ENCODE measurements at regions not wholly inside any gene's neighbourhood (a gene's known extent, or its start where the extent isn't known, plus 50 kb on each side); places are given as distances from the start of the nearest gene placed in this dataset.

- H3K4me2 ChIP-seq (ENCODE audit: insufficient read depth, low read length): no peak overlapping the region
- H3K79me2 ChIP-seq (ENCODE audit: control insufficient read depth, insufficient read depth, low read length): no peaks in the 10 kb centered on the region
- no peak overlapping the region for H2AFZ ChIP-seq (ENCODE audit: low read depth, low read length)
- CTCF ChIA-PET: interaction anchor here (0.6 kb wide), 1 partner anchor 249 kb away, joined by 3 read pairs; no protein-coding TSS in a partner anchor
- no TSS peak for BruUV-seq (replicated peaks)
- no peaks in the 10 kb centered on the region for H3K36me3 ChIP-seq (ENCODE audit: control insufficient read depth in 2 of 2, extremely low read depth in 1 of 2, insufficient read depth in 2 of 2, low read length in 2 of 2)
- no peak for FAIRE-seq
- no peak overlapping the region for H3K4me3 ChIP-seq (replicated peaks in 1 of 3; ENCODE audit: insufficient read depth in 1 of 3, low read depth in 1 of 3, low read length in 3 of 3)
- no peaks in the 10 kb centered on the region for H3K4me1 ChIP-seq (ENCODE audit: control insufficient read depth, extremely low read depth, insufficient read depth, low read length)
- no peaks in the 10 kb centered on the region for H3K9me3 ChIP-seq (replicated peaks; ENCODE audit: control insufficient read depth, insufficient read depth, low read length)
- peaks cover 0 to 7% of the 10 kb centered on the region in 2 experiments for H3K27me3 ChIP-seq (ENCODE audit: control insufficient read depth in 2 of 2, insufficient read depth in 2 of 2, low read length in 2 of 2)
- TF ChIP-seq GATA2 (IDR thresholded peaks at IDR 0.05; ENCODE audit: insufficient read depth, insufficient read length, low read depth, low read length) (no peak), CTCF (IDR thresholded peaks at IDR 0.05; ENCODE audit: extremely low read depth in 1 of 2, insufficient read depth in 1 of 2, low read depth in 1 of 2, low read length in 2 of 2) (no peak), POLR2A (IDR thresholded peaks at IDR 0.05; ENCODE audit: low read depth, low read length) (no peak), MAX (IDR thresholded peaks at IDR 0.05; ENCODE audit: insufficient read depth, insufficient read length) (no peak), JUN (IDR thresholded peaks at IDR 0.05; ENCODE audit: borderline replicate concordance, insufficient read depth, insufficient read length, low read depth) (no peak), MYC (IDR thresholded peaks at IDR 0.05; ENCODE audit: low read depth, low read length) (no peak), POLR2AphosphoS5 (IDR thresholded peaks at IDR 0.05; ENCODE audit: insufficient read depth, low read depth, low read length) (no peak), EZH2 (IDR thresholded peaks at IDR 0.05; ENCODE audit: borderline replicate concordance, low read depth, low read length, severe bottlenecking) (no peak), FOS (IDR thresholded peaks at IDR 0.05; ENCODE audit: borderline replicate concordance, insufficient read depth, low read length) (no peak)
- H4K20me1 ChIP-seq (replicated peaks; ENCODE audit: control insufficient read depth, extremely low read depth, insufficient read depth, low read length): no peaks in the 10 kb centered on the region
- no peaks in the 10 kb centered on the region for H3K9me1 ChIP-seq (replicated peaks; ENCODE audit: control insufficient read depth, extremely low read depth, insufficient read depth, low read length)
- POLR2A ChIA-PET: no interaction called here
- H3K9ac ChIP-seq (replicated peaks; ENCODE audit: extremely low read depth, insufficient read depth, low read length): no peak overlapping the region
- dilution Hi-C loops (cut with MboI; ENCODE audit: extremely low pct_ligation_motif_present, low sequenced_read_pairs) (no loop called here), intact Hi-C loops (cut with micrococcal nuclease) (no loop called here)
- DNase-seq (ENCODE audit: low read depth, low spot score): no peak
- no peak overlapping the region for H3K27ac ChIP-seq (ENCODE audit: insufficient read depth, low read depth, low read length)
Measured at GRCh38 chr9:96068511-96068910, 193.0 kb downstream of the ERCC6L2 start.

Data from endothelial cell of umbilical vein (primary cell).